ENCODE measurements at regions not wholly inside any gene's neighbourhood (a gene's known extent, or its start where the extent isn't known, plus 50 kb on each side); places are given as distances from the start of the nearest gene placed in this dataset.

- no peak for TF ChIP-seq EZH2phosphoT487 (IDR thresholded peaks at IDR 0.05; ENCODE audit: low read depth)
- TF ChIP-seq, protein P1, sequence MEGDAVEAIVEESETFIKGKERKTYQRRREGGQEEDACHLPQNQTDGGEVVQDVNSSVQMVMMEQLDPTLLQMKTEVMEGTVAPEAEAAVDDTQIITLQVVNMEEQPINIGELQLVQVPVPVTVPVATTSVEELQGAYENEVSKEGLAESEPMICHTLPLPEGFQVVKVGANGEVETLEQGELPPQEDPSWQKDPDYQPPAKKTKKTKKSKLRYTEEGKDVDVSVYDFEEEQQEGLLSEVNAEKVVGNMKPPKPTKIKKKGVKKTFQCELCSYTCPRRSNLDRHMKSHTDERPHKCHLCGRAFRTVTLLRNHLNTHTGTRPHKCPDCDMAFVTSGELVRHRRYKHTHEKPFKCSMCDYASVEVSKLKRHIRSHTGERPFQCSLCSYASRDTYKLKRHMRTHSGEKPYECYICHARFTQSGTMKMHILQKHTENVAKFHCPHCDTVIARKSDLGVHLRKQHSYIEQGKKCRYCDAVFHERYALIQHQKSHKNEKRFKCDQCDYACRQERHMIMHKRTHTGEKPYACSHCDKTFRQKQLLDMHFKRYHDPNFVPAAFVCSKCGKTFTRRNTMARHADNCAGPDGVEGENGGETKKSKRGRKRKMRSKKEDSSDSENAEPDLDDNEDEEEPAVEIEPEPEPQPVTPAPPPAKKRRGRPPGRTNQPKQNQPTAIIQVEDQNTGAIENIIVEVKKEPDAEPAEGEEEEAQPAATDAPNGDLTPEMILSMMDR (IDR thresholded peaks at IDR 0.05; ENCODE audit: low read depth, low read length), result no peak
- Histone ChIP-seq H3K27ac (ENCODE audit: low read length) (no peak overlapping the region), H3K9me3 (ENCODE audit: insufficient read depth, low read length) (no peaks in the 10 kb centered on the region), H3K4me3 (ENCODE audit: low read length) (no peak overlapping the region), H3K4me2 (ENCODE audit: low read length) (no peak overlapping the region), H3K79me2 (ENCODE audit: low read length) (no peaks in the 10 kb centered on the region), H3K36me3 (replicated peaks; ENCODE audit: low read depth, low read length) (no peaks in the 10 kb centered on the region), H4K20me1 (ENCODE audit: insufficient read depth, low read length) (no peaks in the 10 kb centered on the region), H3K27me3 (ENCODE audit: low read depth, low read length) (no peaks in the 10 kb centered on the region; the same call in 1 of the 2 replicates), H3K9ac (ENCODE audit: low read length) (no peak overlapping the region), H2AFZ (ENCODE audit: low read depth, low read length) (no peak overlapping the region), H3K4me1 (ENCODE audit: low read length) (no peaks in the 10 kb centered on the region)
These were observed 53.7 kb upstream of the UQCRFS1 start for GRCh38 chr19:29266603-29267002.

- H3K36me3 ChIP-seq (replicated peaks; ENCODE audit: low read depth, low read length), result no peaks in the 10 kb centered on the region
- TF ChIP-seq, protein P1 (IDR thresholded peaks at IDR 0.05; ENCODE audit: low read depth, low read length), result no peak
- no peak for TF ChIP-seq EZH2phosphoT487 (IDR thresholded peaks at IDR 0.05; ENCODE audit: low read depth)
- H3K4me3 ChIP-seq (ENCODE audit: low read length), result no peak overlapping the region
- H3K9ac ChIP-seq (ENCODE audit: low read length), result no peak overlapping the region
- H3K4me2 ChIP-seq (ENCODE audit: low read length), result no peak overlapping the region
- H2AFZ ChIP-seq (ENCODE audit: low read depth, low read length), result no peak overlapping the region
- H3K27ac ChIP-seq (ENCODE audit: low read length), result no peak overlapping the region
- H4K20me1 ChIP-seq (ENCODE audit: insufficient read depth, low read length), result no peaks in the 10 kb centered on the region
- no peaks in the 10 kb centered on the region; the same call in 1 of the 2 replicates for H3K27me3 ChIP-seq (ENCODE audit: low read depth, low read length)
- H3K9me3 ChIP-seq (ENCODE audit: insufficient read depth, low read length), result no peaks in the 10 kb centered on the region
- H3K4me1 ChIP-seq (ENCODE audit: low read length), result no peaks in the 10 kb centered on the region
- no peaks in the 10 kb centered on the region for H3K79me2 ChIP-seq (ENCODE audit: low read length)
These were observed 54.8 kb upstream of the UQCRFS1 start for GRCh38 chr19:29267701-29268100.

DNA sequence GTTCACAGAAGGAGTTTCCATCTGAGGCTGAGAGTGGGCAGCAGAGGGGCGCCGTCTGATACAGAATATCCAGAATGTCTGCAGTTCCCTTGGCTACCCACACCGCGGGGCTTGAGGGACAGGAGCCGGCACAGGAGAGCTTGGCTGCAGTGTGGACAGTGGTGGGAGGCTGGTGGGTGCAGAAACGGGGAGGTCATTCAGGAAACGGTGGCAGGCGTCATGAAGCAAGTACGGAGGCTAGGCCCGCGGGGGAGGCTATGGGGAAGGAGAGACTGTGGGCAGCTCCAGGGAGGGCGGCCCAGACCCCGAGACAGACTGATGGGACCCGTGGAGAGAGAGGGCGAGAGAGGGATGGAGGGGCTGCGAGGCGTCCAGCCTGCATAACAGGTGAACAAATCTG, 55.2 kb upstream of the UQCRFS1 start:
- Histone ChIP-seq H3K27ac (ENCODE audit: low read length) (no peak overlapping the region), H3K4me3 (ENCODE audit: low read length) (no peak overlapping the region), H3K9me3 (ENCODE audit: insufficient read depth, low read length) (no peaks in the 10 kb centered on the region), H2AFZ (ENCODE audit: low read depth, low read length) (no peak overlapping the region), H3K27me3 (ENCODE audit: low read depth, low read length) (no peaks in the 10 kb centered on the region; the same call in 1 of the 2 replicates), H3K36me3 (replicated peaks; ENCODE audit: low read depth, low read length) (no peaks in the 10 kb centered on the region), H3K4me2 (ENCODE audit: low read length) (no peak overlapping the region), H3K9ac (ENCODE audit: low read length) (no peak overlapping the region), H3K79me2 (ENCODE audit: low read length) (no peaks in the 10 kb centered on the region), H3K4me1 (ENCODE audit: low read length) (no peaks in the 10 kb centered on the region), H4K20me1 (ENCODE audit: insufficient read depth, low read length) (no peaks in the 10 kb centered on the region)
- TF ChIP-seq, protein P1 (IDR thresholded peaks at IDR 0.05; ENCODE audit: low read depth, low read length), result no peak
- no peak for TF ChIP-seq EZH2phosphoT487 (IDR thresholded peaks at IDR 0.05; ENCODE audit: low read depth)

GRCh38 chr19:29268721-29269393, 55.9 kb upstream of the UQCRFS1 start:
- H3K36me3 ChIP-seq (replicated peaks; ENCODE audit: low read depth, low read length), result no peaks in the 10 kb centered on the region
- no peak overlapping the region for H3K4me2 ChIP-seq (ENCODE audit: low read length)
- TF ChIP-seq, protein P1 (IDR thresholded peaks at IDR 0.05; ENCODE audit: low read depth, low read length), result no peak
- no peak for TF ChIP-seq EZH2phosphoT487 (IDR thresholded peaks at IDR 0.05; ENCODE audit: low read depth)
- no peak overlapping the region for H2AFZ ChIP-seq (ENCODE audit: low read depth, low read length)
- no peak overlapping the region for H3K27ac ChIP-seq (ENCODE audit: low read length)
- H3K27me3 ChIP-seq (ENCODE audit: low read depth, low read length), result no peaks in the 10 kb centered on the region; the same call in 1 of the 2 replicates
- H3K9ac ChIP-seq (ENCODE audit: low read length), result no peak overlapping the region
- no peak overlapping the region for H3K4me3 ChIP-seq (ENCODE audit: low read length)
- no peaks in the 10 kb centered on the region for H3K79me2 ChIP-seq (ENCODE audit: low read length)
- H3K4me1 ChIP-seq (ENCODE audit: low read length), result no peaks in the 10 kb centered on the region
- H3K9me3 ChIP-seq (ENCODE audit: insufficient read depth, low read length), result no peaks in the 10 kb centered on the region
- H4K20me1 ChIP-seq (ENCODE audit: insufficient read depth, low read length), result no peaks in the 10 kb centered on the region
